AG04450 (cell line): ENCODE measurements at regions not wholly inside any gene's neighbourhood (a gene's known extent, or its start where the extent isn't known, plus 50 kb on each side); places are given as distances from the start of the nearest gene placed in this dataset.

ENCODE experiments used
- CTCF ChIA-PET: fragments of 300-600, 350-600 bp; formaldehyde crosslinking; extraction: SDS; loops from one replicate; lab custom pipeline; 2022; ENCODE audit warnings: antibody characterized with exemption, inconsistent platforms; lab: Charles Lee
- POLR2A ChIA-PET: fragments of 350-600 bp; formaldehyde crosslinking; extraction: SDS; loops from one replicate; lab custom pipeline; 2021; ENCODE audit warnings: antibody characterized with exemption, inconsistent platforms; lab: Yijun Ruan, JAX
- DNase-seq: peaks from one replicate; pipeline ENCODE4 v3.0.0-alpha.2; 2011; ENCODE audit warnings: low read depth, low spot score
- H3K27ac ChIP-seq: one replicate; pipeline ENCODE4 v1.5.1; 2012; ENCODE audit warnings: low read depth, low read length, control low read depth
- H3K27me3 ChIP-seq: one replicate; pipeline ENCODE4 v1.6.0; 2012; ENCODE audit warnings: low read length; ENCODE audit not compliant: control insufficient read depth, insufficient read depth
- H3K4me3 ChIP-seq: 2 replicates; pipeline ENCODE4 v1.5.1; 2011; ENCODE audit warnings: mild to moderate bottlenecking, low read depth, low read length, control low read depth
- H3K9me3 ChIP-seq: 2 replicates; pipeline ENCODE4 v1.5.1; 2012; ENCODE audit warnings: low read length; ENCODE audit not compliant: control insufficient read depth, insufficient read depth
- TF ChIP-seq, protein P1 (sequence below): IDR thresholded peaks from 2 replicates; pipeline ENCODE4 v1.5.1; 2011; ENCODE audit warnings: low read depth, low read length, control low read depth, inconsistent platforms

DNA sequence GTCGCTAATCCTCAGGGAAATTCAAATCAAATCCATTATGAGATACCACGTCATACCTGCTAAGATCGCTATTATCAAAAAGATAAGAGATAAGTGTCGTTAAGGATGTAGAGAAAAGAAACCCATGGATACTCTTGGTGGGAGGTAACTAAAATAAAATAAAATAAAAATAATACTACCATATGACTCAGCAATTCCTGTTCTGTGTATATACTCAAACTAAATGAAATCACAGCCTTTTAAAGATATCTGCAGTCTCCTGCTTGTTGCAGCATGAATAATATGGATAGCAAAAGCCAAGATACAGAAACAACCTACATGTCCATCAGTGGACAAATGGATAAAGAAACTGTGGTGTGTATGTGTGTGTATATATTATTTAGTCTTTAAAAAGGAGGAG is 105.8 kb upstream of the IL15 start:
- Histone ChIP-seq H3K9me3 (peaks cover 2% of the 10 kb centered on the region; the same call in 1 of the 2 replicates), H3K27me3 (no peaks in the 10 kb centered on the region), H3K27ac (no peak overlapping the region), H3K4me3 (no peak overlapping the region)
- POLR2A ChIA-PET: no interaction called here
- no peak for DNase-seq
- CTCF ChIA-PET: no interaction called here
- TF ChIP-seq, protein P1, sequence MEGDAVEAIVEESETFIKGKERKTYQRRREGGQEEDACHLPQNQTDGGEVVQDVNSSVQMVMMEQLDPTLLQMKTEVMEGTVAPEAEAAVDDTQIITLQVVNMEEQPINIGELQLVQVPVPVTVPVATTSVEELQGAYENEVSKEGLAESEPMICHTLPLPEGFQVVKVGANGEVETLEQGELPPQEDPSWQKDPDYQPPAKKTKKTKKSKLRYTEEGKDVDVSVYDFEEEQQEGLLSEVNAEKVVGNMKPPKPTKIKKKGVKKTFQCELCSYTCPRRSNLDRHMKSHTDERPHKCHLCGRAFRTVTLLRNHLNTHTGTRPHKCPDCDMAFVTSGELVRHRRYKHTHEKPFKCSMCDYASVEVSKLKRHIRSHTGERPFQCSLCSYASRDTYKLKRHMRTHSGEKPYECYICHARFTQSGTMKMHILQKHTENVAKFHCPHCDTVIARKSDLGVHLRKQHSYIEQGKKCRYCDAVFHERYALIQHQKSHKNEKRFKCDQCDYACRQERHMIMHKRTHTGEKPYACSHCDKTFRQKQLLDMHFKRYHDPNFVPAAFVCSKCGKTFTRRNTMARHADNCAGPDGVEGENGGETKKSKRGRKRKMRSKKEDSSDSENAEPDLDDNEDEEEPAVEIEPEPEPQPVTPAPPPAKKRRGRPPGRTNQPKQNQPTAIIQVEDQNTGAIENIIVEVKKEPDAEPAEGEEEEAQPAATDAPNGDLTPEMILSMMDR: no peak

DNA sequence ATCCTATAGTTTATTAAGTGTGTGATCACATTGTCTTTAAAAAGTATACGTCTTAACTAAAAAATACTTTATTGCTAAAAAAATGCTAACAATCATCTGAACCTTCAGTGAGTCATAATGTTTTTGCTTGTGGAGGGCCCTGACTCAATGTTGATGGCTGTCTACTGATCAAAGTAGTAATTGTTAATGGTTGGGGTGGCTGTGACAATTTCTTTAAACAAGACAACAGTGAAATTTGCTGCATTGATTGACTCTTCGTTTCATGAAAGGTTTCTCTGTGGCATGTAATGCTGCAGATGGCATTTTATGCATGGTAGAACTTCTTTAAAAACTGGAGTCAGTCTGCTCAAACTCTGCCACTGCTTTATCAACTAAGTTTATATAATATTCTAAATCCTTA is 101.4 kb upstream of the IL15 start:
- Histone ChIP-seq H3K27ac (no peak overlapping the region), H3K4me3 (no peak overlapping the region), H3K27me3 (no peaks in the 10 kb centered on the region), H3K9me3 (peaks cover 2% of the 10 kb centered on the region; the same call in 1 of the 2 replicates)
- POLR2A ChIA-PET: no interaction called here
- DNase-seq: no peak
- TF ChIP-seq, protein P1: no peak
- CTCF ChIA-PET: interaction anchor here (1.0 kb wide), 1 partner anchor 223 kb away, joined by 3 read pairs; no protein-coding TSS in a partner anchor

DNA sequence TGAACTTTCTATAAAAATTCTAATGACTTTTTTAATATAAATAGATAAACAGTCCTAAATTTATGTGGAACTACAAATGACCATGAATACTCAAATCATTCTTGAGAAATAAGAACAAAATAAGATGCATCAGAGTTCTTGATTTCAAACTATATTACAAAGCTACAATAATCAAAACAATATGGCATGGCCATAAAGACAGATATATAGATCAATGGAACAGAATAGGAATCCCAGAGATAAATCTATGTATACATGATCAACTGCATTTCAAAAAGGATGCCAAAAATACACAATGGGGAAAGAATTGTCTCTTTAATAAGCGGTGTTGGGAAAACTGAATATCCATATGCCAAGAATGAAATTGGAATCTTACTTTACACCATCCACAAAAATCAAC is 98.4 kb upstream of the IL15 start:
- no peak for DNase-seq
- H3K9me3 ChIP-seq: 0 out of 2 replicates have a peak, but pooled peaks cover 2% of the 10 kb centered on the region
- no peaks in the 10 kb centered on the region for H3K27me3 ChIP-seq
- no peak overlapping the region for H3K4me3 ChIP-seq
- CTCF ChIA-PET: no interaction called here
- POLR2A ChIA-PET: no interaction called here
- no peak overlapping the region for H3K27ac ChIP-seq
- TF ChIP-seq, protein P1: no peak

DNA sequence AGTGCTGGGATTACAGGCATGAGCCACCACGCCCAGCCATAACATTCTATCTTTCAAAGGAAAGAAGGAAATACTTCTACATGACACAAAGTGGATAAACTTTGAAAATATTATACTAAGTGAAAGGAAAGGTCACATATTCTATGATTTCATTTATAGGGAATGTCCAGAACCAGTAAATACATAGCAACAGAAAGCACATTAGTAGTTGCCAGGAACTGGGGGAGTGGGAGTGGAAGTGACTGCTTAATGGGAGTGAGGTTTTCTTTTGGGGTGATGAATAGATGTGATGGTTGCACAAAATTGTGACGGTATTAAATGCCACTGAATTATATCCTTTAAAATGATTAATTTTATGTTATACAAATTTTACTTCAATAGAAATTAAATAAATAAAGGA is 95.7 kb upstream of the IL15 start:
- Histone ChIP-seq H3K27me3 (no peaks in the 10 kb centered on the region), H3K4me3 (no peak overlapping the region), H3K27ac (no peak overlapping the region), H3K9me3 (0 out of 2 replicates have a peak, but pooled peaks cover 2% of the 10 kb centered on the region)
- CTCF ChIA-PET: no interaction called here
- POLR2A ChIA-PET: no interaction called here
- TF ChIP-seq, protein P1: no peak
- DNase-seq: no peak

DNA sequence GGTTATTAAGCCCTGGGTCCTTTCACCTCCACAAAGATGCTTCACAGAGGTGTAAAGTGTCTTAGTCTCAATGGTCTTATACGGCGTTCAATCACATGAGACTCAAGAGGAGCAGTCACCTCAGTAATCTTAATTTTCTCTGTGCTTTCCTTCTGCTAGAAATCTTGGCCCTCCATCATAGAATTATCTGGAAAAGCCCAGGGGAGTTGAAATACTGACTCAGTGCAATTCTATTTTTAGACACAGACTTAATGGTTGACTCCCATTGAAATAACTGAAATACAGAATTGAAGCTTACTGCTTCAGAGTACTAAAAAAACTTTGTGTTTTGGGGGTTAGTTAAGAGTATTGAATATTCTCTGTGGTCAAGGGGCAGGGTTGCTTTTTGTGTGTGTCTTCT is 94.5 kb upstream of the IL15 start:
- TF ChIP-seq, protein P1: no peak
- Histone ChIP-seq H3K27me3 (no peaks in the 10 kb centered on the region), H3K9me3 (0 out of 2 replicates have a peak, but pooled peaks cover 2% of the 10 kb centered on the region), H3K4me3 (no peak overlapping the region), H3K27ac (no peak overlapping the region)
- POLR2A ChIA-PET: no interaction called here
- no peak for DNase-seq
- CTCF ChIA-PET: no interaction called here
